Hematopoietic multipotent progenitor cell treated with erythropoietin and hydrocortisone succinate and interleukin-3 and kit ligand, for 17 days (in vitro differentiated cells): ENCODE measurements at regions not wholly inside any gene's neighbourhood (a gene's known extent, or its start where the extent isn't known, plus 50 kb on each side); places are given as distances from the start of the nearest gene placed in this dataset.
"Not testable (repeated sequence)": the region's sequence is repeated elsewhere in the genome, so short reads cannot be mapped to it uniquely, and the experiment has no call there.

Experiments
- DNase-seq: peaks from one replicate; pipeline ENCODE4 v3.0.0-alpha.2; 2015; ENCODE audit warnings: low spot score

GRCh38 chr13:43946281-43946680 is 66.6 kb downstream of the LACC1 start:
- DNase-seq = no peak

DNA sequence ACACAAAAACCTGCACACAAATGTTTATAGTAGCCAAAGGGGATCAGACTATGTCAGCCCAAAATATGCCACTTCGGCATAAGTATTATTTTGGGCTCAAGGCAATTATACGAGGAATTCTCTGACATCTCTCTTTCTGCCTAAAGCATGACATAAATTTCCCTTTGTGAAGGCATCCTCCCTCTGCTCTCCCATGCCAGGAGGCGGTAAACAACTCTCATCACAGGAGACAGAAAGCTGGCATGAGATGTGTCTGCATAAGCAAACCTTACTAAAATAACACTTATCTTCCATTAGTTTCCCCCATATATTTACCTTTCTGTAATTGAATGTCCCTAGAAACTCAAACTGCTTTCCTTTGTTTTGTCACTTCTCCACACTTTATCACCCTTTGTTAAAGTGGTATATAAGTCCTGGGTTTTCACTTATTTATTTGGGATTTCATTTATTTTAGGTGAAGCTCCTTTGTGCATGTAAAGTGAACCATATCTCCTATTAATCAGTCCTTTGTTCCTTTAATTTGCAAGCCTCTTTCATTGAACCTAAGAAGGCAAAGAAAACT is 68.3 kb downstream of the LACC1 start:
- DNase-seq = no peak

DNA sequence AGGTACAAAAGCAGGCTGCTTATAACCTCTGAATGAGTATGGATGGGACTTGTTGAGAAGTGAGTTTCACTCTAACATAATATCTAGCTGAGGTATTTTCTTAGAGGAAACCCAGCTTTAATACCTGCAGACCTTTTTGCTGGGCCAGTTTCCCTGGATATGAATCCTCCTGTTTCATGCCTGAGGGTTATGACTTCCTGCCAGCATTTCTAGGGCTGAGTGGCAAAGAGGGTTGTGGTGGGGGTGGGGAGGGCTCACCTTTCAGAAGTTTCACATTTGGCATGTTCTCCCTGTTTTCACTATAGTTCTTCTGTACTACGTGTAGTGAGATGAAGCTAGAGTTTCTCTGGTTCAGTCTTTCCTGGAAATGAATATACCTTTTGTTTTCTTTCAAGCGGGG is 73.7 kb downstream of the LACC1 start:
- no peak for DNase-seq

- not testable (repeated sequence) for DNase-seq
These were observed 77.3 kb downstream of the LACC1 start for GRCh38 chr13:43956975-43957374.

DNA sequence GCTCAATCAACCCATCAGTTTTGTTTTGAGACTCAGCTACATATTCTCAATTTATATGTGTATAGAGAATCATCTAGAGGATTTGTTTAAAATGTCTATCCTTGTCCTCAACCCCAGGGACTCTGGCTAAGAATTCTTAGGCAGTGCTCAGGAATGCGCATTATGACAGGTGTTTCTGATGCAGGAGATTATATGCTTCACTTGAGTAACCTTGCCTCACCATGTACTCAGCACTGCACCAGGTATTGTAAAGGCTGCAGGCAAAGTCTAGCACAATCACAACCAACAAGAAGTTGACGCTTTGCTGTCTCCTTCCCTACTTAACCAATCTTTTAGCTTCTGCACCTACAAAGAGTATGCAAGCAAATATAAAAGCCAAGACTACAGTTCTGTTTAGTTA is 79.6 kb downstream of the LACC1 start:
- DNase-seq = no peak

GRCh38 chr13:43961909-43962308 is 82.2 kb downstream of the LACC1 start:
- no peak for DNase-seq

- no peak for DNase-seq
These were observed 84.0 kb downstream of the LACC1 start for GRCh38 chr13:43963726-43964125.

- no peak for DNase-seq
These were observed 85.2 kb downstream of the LACC1 start for GRCh38 chr13:43964698-43965458.

DNA sequence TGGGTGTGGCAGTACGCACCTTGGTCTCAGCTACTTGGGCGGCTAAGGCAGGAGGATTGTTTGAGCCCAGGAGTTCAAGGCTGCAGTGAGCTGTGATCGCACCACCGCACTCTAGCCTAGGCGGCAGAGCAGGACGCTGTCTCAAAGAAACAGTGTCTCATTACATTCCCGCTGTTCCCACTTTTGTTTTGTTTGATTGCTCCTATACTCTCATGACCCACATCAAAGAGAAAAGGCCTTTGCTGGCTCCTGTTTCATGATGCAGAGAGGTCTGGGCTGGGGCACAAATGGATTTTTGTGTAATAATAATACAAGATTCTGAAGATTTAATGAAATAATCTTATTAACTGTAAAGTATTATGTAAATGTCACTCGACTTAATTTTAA is 85.7 kb downstream of the LACC1 start:
- no peak for DNase-seq

- DNase-seq = not testable (repeated sequence)
These were observed 88.7 kb downstream of the LACC1 start for GRCh38 chr13:43968251-43968942.

DNA sequence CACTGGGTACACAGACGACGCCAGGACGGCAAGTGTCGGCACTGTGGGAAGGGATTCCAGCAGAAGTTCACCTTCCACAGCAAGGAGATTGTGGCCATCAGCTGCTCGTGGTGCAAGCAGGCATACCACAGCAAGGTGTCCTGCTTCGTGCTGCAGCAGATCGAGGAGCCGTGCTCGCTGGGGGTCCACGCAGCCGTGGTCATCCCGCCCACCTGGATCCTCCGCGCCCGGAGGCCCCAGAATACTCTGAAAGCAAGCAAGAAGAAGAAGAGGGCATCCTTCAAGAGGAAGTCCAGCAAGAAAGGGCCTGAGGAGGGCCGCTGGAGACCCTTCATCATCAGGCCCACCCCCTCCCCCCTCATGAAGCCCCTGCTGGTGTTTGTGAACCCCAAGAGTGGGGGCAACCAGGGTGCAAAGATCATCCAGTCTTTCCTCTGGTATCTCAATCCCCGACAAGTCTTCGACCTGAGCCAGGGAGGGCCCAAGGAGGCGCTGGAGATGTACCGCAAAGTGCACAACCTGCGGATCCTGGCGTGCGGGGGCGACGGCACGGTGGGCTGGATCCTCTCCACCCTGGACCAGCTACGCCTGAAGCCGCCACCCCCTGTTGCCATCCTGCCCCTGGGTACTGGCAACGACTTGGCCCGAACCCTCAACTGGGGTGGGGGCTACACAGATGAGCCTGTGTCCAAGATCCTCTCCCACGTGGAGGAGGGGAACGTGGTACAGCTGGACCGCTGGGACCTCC is 89.4 kb downstream of the LACC1 start:
- DNase-seq = not testable (repeated sequence)

DNA sequence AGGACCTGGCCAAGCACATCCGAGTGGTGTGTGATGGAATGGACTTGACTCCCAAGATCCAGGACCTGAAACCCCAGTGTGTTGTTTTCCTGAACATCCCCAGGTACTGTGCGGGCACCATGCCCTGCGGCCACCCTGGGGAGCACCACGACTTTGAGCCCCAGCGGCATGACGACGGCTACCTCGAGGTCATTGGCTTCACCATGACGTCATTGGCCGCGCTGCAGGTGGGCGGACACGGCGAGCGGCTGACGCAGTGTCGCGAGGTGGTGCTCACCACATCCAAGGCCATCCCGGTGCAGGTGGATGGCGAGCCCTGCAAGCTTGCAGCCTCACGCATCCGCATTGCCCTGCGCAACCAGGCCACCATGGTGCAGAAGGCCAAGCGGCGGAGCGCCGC is 90.2 kb downstream of the LACC1 start:
- not testable (repeated sequence) for DNase-seq

GRCh38 chr13:43970520-43971242 is 91.0 kb downstream of the LACC1 start:
- not testable (repeated sequence) for DNase-seq

DNA sequence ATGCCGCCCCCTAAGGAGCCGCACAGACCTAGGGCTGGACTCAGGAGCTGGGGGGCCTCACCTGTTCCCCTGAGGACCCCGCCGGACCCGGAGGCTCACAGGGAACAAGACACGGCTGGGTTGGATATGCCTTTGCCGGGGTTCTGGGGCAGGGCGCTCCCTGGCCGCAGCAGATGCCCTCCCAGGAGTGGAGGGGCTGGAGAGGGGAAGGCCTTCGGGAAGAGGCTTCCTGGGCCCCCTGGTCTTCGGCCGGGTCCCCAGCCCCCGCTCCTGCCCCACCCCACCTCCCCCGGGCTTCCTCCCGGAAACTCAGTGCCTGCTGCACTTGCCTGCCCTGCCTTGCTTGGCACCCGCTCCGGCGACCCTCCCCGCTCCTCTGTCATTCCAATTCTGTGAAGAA is 91.6 kb downstream of the LACC1 start:
- DNase-seq = not testable (repeated sequence)

- no peak for DNase-seq
These were observed 98.2 kb downstream of the LACC1 start for GRCh38 chr13:43977911-43978310.

DNA sequence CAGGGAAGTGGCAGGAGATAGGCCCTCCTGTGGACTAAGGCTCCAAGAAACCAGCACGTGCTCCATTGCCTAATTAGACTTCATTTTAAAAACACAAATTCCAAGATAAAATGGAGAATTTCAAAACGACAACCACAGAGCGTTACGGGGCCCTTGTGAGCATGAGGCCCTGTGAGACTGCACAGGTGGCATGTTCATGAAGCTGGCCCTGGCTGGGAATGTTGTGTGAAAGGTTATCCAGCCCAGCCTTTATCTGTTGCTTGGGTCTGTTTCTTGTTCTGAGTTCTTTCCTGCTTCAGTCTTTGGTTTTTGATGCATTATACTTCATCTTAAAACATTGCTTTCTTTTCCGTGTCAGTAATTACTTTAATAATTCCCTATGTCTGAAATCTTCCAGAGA is 99.0 kb downstream of the LACC1 start:
- DNase-seq = no peak

GRCh38 chr13:43979492-43979891 is 99.8 kb downstream of the LACC1 start:
- DNase-seq = no peak

GRCh38 chr13:43980587-43980986 is 100.9 kb downstream of the LACC1 start:
- DNase-seq = no peak

GRCh38 chr13:43981091-43981490 is 101.4 kb downstream of the LACC1 start:
- DNase-seq = no peak

- no peak for DNase-seq
These were observed 102.0 kb downstream of the LACC1 start for GRCh38 chr13:43981512-43982301.

- no peak for DNase-seq
These were observed 103.7 kb downstream of the LACC1 start for GRCh38 chr13:43983373-43983772.
